VCaP (cell line): ENCODE measurements at regions not wholly inside any gene's neighbourhood (a gene's known extent, or its start where the extent isn't known, plus 50 kb on each side); places are given as distances from the start of the nearest gene placed in this dataset.
"Not testable (repeated sequence)": the region's sequence is repeated elsewhere in the genome, so short reads cannot be mapped to it uniquely, and the experiment has no call there.

Source experiments
- H3K27ac ChIP-seq: fragments of 450-650 bp; 2 replicates; pipeline ENCODE4 v1.5.1; 2017

DNA sequence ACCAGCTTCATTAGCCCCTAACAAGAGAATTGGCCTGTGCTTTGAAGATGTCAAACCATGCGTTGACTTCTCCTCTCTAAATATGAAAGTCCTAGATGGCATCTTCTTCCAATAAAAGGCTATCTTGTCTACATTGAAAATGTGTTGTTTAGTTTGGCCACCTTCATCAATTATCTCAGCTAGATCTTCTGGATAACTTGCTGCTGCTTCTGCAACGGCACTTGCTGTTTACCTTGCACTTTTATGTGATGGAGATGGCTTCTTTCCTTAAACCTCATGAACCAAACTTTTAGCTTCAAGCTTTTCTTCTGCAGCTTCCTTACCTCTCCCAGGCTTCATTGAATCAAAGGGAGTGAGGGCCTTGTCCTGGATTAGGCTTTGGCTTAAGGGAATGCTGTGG lies 58.6 kb upstream of the CSNK1E start:
- peak overlapping the region; percentile 18; the same call in 1 of the 2 replicates for H3K27ac ChIP-seq

GRCh38 chr22:38375005-38375404 lies 57.8 kb upstream of the CSNK1E start:
- H3K27ac ChIP-seq = not testable (repeated sequence)

GRCh38 chr22:38374433-38374831 lies 57.2 kb upstream of the CSNK1E start:
- not testable (repeated sequence) for H3K27ac ChIP-seq

DNA sequence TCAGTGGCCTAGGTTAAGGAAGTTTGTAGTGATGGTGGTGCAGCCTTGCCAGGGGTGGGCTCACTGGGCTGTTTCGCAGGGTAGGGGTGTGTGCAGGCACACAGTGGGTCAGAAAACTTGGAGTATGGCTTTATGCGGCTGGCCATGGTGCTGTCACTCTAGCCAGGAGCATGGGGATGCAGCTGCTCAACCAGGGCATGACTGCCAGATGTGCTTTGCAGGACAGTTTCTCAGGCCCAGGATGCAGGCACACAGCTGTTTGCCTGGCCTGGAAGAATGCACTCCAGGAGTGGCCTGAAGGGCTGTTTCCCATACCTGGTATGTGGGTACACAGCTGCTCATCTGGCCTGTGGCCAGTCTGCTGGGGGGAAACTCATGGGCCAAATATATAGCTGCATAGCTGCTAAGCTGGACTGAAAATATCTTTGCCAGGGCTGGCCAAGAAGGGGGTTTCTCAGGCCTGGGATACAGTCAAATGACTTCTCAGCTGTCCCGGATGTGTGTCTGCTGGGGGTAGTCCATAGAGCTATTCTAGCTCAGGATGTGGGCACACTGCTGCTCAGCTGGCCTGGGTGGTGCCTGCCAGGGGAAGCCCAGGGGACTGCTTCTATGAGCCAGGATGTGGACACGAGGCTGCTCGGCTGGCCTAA lies 56.7 kb upstream of the CSNK1E start:
- H3K27ac ChIP-seq = not testable (repeated sequence)

DNA sequence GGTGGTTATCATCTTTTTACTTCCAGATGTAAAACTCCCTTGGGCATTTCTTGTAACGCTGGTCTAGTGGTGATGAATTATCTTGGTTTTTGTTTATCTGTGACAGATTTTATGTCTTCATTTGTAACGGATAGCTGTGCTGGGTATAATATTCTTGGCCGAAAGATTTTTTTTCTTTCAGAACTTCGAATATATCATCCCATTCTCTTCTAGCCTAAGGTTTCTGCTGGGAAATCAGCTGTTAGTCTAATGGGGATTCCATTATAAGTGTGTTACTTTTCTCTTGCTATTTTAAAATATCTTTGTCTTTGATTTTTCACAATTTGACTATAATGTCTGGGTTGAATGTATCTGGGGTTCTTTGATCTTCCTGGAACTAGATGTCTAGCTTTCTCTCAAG lies 55.4 kb upstream of the CSNK1E start:
- not testable (repeated sequence) for H3K27ac ChIP-seq

GRCh38 chr22:38370490-38370889 lies 53.3 kb upstream of the CSNK1E start:
- not testable (repeated sequence) for H3K27ac ChIP-seq

- not testable (repeated sequence) for H3K27ac ChIP-seq
These were observed 51.9 kb upstream of the CSNK1E start for GRCh38 chr22:38369132-38369531.
